HG03442 (cell line): ENCODE measurements at regions not wholly inside any gene's neighbourhood (a gene's known extent, or its start where the extent isn't known, plus 50 kb on each side); places are given as distances from the start of the nearest gene placed in this dataset.

Source experiments
- ATAC-seq: cut with Tn5 transposase; IDR thresholded peaks from one replicate; pipeline ENCODE4 v1.9.1; 2021; ENCODE audit warnings: mild to moderate bottlenecking, moderate library complexity; ENCODE audit not compliant: unreplicated experiment

GRCh38 chr22:47658182-47658581, 895.7 kb downstream of the TBC1D22A start:
- ATAC-seq: no peak

DNA sequence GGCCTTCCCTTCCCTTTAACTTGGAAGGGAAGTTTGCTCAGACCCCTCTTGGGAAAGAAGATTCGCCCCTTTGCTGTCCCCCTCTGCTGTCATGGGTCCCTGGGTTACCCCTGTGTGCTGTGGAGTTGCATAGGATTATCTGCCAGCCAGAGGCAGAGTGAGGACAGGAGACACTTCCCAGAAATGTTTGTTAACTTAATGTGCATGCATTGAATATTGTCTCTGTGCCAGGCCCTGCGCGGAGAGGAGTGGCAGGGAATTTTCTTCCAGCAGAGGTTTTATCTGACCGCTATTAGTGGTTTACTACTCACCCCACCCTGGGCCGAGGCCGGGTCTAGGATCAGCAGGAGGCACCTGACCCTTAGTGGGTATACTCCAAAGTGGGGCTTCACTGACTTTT, 894.8 kb downstream of the TBC1D22A start:
- ATAC-seq: no peak

- ATAC-seq: no peak
These were observed 894.4 kb downstream of the TBC1D22A start for GRCh38 chr22:47656806-47657205.

DNA sequence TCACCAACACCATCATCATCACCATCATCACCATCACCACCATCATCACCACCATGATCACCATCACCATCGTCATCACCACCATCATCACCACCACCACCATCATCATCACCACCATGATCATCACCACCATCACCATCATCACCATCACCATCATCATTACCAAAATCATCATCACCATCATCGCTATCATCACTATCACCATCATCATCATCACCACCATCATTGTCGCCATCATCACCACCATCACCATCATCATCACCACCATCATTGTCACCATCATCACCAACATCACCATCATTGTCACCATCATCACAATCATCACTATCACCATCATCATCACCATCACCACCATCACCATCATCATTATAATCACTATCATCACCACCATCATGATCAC, 893.5 kb downstream of the TBC1D22A start:
- ATAC-seq: no peak

DNA sequence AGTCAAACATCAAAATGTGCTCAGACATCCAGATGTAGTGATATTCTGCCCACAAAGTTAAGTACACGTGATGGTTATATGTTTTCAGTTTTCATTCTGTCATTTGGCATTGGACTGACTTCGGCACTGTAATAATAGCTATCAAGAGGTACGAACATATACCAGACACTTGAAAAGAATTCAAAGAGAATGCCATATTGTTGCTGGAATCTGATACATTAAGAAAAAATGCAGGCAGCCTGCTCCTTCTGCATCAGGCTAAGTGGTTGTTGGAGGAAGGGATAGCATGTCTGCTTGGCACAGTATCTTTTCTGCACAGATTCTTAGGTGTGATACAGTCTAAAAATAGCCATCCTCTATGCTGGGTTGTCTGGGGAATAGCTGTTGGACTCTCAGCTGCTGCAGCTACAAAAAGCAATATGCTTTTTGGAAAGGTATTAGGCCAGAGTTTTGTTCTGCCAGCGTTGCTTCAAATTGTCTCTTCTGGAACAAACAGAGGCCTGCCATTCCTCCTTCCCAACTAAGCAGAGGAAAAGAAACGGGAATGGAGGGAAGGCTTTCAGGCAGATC, 892.6 kb downstream of the TBC1D22A start:
- no peak for ATAC-seq

DNA sequence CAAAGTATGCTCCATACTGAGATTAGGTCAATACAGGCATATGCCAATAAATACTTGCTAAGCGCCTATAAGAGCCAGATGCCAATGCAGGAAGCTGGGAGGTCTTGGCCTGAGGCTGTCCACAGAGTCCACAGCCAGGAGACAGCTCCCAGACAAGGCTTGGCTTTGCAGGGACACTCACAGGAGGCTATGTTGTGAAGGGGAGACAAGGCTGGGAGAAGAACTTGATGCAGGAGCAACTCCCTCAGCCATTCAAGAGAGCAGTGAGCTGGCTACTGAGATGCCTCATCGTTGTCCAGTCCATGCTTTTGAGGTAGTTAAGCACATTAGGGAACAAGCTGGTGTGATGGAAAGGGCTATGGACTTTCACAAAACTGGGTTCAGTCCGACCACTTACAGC, 891.5 kb downstream of the TBC1D22A start:
- no peak for ATAC-seq

- no peak for ATAC-seq
These were observed 889.0 kb downstream of the TBC1D22A start for GRCh38 chr22:47651216-47651987.

GRCh38 chr22:47647720-47648119, 885.3 kb downstream of the TBC1D22A start:
- ATAC-seq: no peak

GRCh38 chr22:47647181-47647580, 884.7 kb downstream of the TBC1D22A start:
- no peak for ATAC-seq

GRCh38 chr22:47645923-47646322, 883.5 kb downstream of the TBC1D22A start:
- ATAC-seq: no peak

- ATAC-seq: no peak
These were observed 883.0 kb downstream of the TBC1D22A start for GRCh38 chr22:47645450-47645914.

DNA sequence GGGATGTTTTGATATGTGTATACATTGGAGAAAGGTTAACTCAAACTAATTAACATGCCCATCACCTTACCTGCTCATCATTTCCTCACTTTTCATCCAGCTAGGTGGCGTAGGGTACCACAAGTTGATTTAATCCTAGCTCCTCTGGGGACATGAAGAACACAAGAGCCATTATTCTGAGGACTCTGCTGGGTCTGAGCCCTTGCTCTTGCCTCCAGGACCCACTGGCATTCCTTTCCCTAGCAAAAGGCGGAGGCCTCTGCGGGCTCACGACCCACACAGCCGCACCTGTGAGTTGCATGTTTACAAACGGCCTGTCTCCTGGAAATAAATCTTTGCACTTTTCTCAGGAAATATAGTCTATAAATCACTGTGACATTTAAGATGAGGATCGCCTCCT, 871.9 kb downstream of the TBC1D22A start:
- ATAC-seq: no peak

- ATAC-seq: no peak
These were observed 870.7 kb downstream of the TBC1D22A start for GRCh38 chr22:47633111-47633510.

DNA sequence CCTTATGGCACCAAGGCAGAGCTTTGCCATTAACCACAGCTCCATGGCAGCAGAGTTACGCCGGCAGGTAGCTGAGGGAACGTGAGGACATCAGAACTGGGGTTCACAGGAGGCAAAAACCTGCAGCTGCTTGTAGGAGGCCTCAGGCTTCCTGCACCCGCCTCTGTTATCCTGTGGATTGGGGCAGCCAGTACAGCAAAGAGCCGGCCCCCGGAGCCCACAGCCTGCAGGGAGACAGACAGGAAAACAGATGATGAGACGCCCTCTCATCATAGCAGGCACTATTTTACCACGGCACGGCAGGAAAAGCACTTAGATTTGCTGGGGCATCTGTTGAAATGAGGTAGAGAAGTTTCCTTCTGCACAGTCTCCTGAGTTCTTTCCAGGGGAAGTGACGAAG, 870.3 kb downstream of the TBC1D22A start:
- ATAC-seq: no peak

DNA sequence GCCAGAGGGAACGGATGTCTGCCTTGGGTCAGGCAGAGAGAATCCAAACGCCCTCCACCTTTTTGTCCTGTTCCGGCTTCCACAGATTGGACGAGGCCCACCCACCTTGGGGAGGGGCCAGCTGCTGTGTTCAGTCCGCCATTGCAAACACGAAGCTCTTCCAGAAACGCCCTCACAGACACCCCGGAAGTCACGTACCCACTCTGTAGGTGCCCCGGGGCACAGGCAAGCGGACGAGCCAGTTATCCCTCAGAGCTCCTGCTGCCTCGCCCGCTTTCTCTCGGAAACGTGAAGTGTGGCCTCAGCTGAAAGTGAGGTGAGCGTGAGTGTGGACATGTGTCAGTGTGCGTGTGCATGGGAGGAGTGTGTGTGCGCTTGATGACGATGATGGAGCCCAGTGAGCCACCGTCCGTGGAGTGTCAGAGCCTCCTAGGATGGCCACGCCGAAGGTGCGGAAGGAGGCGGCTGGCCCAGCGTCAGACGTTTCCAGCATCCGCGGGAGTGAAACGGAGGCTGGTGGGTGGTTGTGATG, 869.2 kb downstream of the TBC1D22A start:
- ATAC-seq: no peak

- ATAC-seq: no peak
These were observed 868.5 kb downstream of the TBC1D22A start for GRCh38 chr22:47630741-47631534.

GRCh38 chr22:47629791-47630655, 867.6 kb downstream of the TBC1D22A start:
- no peak for ATAC-seq

DNA sequence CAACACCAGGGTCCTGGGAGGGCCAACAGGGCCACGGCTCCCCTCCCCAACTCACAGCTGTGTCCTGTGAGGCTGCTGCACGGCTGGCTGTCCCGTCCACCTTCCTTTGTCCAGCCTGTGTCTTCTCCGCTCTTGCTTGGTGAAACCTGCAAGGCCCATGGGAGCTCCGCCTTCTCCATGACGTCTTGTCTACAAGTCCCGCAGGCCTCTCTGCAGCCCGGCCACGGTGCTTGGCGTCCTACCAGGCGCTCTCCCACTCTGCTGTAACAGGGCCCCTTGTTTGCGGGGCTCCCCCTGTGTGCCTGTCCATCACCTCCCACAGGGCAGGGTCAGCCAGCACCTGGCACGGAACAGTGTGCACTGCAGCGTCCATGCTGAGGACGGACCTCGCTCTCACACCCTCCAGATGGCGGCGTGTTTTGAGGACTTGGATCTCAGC, 866.8 kb downstream of the TBC1D22A start:
- no peak for ATAC-seq

DNA sequence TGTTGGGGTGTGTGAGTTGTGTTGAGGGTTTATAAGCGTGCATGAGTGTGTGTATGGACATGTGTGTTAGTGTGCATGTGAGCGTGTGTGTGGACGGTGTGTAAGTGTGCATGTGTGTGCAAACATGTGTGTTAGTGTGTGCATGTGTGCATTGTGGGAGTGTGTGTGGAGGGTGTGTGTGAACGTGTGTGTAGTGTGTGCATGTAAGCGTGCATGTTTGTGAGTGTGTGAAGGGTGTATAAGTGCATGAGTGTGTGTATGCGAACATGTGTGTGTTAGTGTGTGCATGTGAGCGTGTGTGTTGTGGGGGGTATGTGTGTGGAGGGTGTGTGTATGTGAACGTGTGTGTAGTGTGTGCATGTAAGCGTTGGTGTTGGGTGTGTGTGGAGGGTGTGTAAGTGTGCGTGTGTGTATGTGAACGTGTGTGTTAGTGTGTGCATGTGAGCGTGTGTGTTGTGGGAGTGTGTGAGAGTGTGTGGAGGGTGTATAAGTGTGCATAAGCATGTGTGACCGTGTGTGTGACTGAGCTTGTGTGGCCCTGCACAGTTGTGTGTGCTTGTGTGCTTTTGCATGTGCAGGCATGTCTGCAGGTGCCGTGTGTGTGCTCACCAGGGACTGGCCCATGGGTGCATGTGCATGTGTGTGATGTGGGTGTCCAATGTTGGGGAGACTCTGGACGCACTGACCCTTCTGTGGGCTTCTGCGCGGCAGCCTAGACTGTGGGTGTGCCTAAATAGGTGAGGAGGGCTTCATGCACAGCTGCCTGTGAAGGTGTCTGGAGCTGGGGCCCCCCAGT, 866.2 kb downstream of the TBC1D22A start:
- ATAC-seq: no peak
